WTC11 (cell line): ENCODE measurements at regions not wholly inside any gene's neighbourhood (a gene's known extent, or its start where the extent isn't known, plus 50 kb on each side); places are given as distances from the start of the nearest gene placed in this dataset.

Experiments
- ATAC-seq: fragments of 200-7000 bp; cut with Tn5 transposase; 2 replicates; pipeline ENCODE4 v1.10.0; 2021; ENCODE audit warnings: mild to moderate bottlenecking, moderate library complexity
- CTCF ChIA-PET: fragments of 300-600 bp; sonication (Branson Sonifier 250); formaldehyde crosslinking; loops from one replicate; lab custom pipeline; 2021; ENCODE audit warnings: antibody characterized with exemption; lab: Charles Lee
- POLR2A ChIA-PET: fragments of 350-600 bp; sonication (Branson Sonifier 250); formaldehyde crosslinking; loops from one replicate; lab custom pipeline; 2021; ENCODE audit warnings: antibody characterized with exemption; lab: Charles Lee
- DNase-seq: peaks from one replicate; pipeline ENCODE4 v3.0.0; 2021; ENCODE audit warnings: low spot score
- H3K27ac Mint-ChIP-seq: 2 replicates; pipeline ENCODE4 v1.8.0; 2021; ENCODE audit warnings: mixed read lengths
- H3K27me3 Mint-ChIP-seq: 2 replicates; pipeline ENCODE4 v1.8.0; 2021; ENCODE audit warnings: low read depth, mild to moderate bottlenecking, moderate library complexity, mixed read lengths
- H3K36me3 Mint-ChIP-seq: 2 replicates; pipeline ENCODE4 v1.8.0; 2021; ENCODE audit warnings: mixed read lengths
- H3K4me1 Mint-ChIP-seq: 2 replicates; pipeline ENCODE4 v1.8.0; 2022; ENCODE audit warnings: mixed read lengths
- H3K4me3 Mint-ChIP-seq: 2 replicates; pipeline ENCODE4 v1.8.0; 2021; ENCODE audit warnings: mild to moderate bottlenecking, moderate library complexity, mixed read lengths
- H3K9me3 Mint-ChIP-seq: 2 replicates; pipeline ENCODE4 v1.8.0; 2021; ENCODE audit warnings: mixed read lengths
- ATF3 ChIP-seq: sonication (generic); formaldehyde crosslinking; conservative IDR thresholded peaks from 2 replicates; pipeline ENCODE4 v1.8.1; 2022; ENCODE audit warnings: mild to moderate bottlenecking, missing genetic modification reagents
- ATF6 ChIP-seq: sonication (generic); formaldehyde crosslinking; IDR thresholded peaks from 2 replicates; pipeline ENCODE4 v1.8.1; 2023; ENCODE audit warnings: mild to moderate bottlenecking, missing genetic modification reagents
- E2F5 ChIP-seq: sonication (generic); formaldehyde crosslinking; IDR thresholded peaks from 2 replicates; pipeline ENCODE4 v1.8.1; 2022; ENCODE audit warnings: mild to moderate bottlenecking, moderate library complexity, missing genetic modification reagents
- ELF4 ChIP-seq: sonication (generic); formaldehyde crosslinking; IDR thresholded peaks from 2 replicates; pipeline ENCODE4 v1.8.1; 2022; ENCODE audit warnings: low read depth, mild to moderate bottlenecking, moderate library complexity, missing genetic modification reagents
- FOXJ3 ChIP-seq: sonication (generic); formaldehyde crosslinking; IDR thresholded peaks from 2 replicates; pipeline ENCODE4 v1.9.0; 2021; ENCODE audit warnings: missing genetic modification reagents, mild to moderate bottlenecking, borderline replicate concordance
- FOXK1 ChIP-seq: sonication (generic); formaldehyde crosslinking; IDR thresholded peaks from 2 replicates; pipeline ENCODE4 v1.8.0; 2022; ENCODE audit warnings: mild to moderate bottlenecking, moderate library complexity, missing genetic modification reagents
- FOXP1 ChIP-seq: sonication (generic); formaldehyde crosslinking; IDR thresholded peaks from 2 replicates; pipeline ENCODE4 v1.8.0; 2022; ENCODE audit warnings: missing genetic modification reagents, mild to moderate bottlenecking, moderate library complexity, borderline replicate concordance
- GRHL2 ChIP-seq: fragments of 250-450 bp; sonication (Bioruptor Pico); IDR thresholded peaks from 2 replicates; pipeline ENCODE4 v1.8.0; 2022; ENCODE audit warnings: mild to moderate bottlenecking, moderate library complexity; ENCODE audit not compliant: insufficient replicate concordance, severe bottlenecking
- GTF2I ChIP-seq: fragments of 250-450 bp; sonication (Bioruptor Pico); conservative IDR thresholded peaks from 2 replicates; pipeline ENCODE4 v1.4.0; 2021; ENCODE audit warnings: mild to moderate bottlenecking
- IRF2 ChIP-seq: sonication (generic); formaldehyde crosslinking; IDR thresholded peaks from 2 replicates; pipeline ENCODE4 v1.8.0; 2022; ENCODE audit warnings: low read depth, missing genetic modification reagents, borderline replicate concordance
- JAZF1 ChIP-seq: fragments of 250-450 bp; sonication (Bioruptor Pico); IDR thresholded peaks from 2 replicates; pipeline ENCODE4 v1.9.0; 2021; ENCODE audit warnings: moderate library complexity, mild to moderate bottlenecking, inconsistent platforms
- OVOL2 ChIP-seq: fragments of 250-450 bp; sonication (Bioruptor Pico); IDR thresholded peaks from 2 replicates; pipeline ENCODE4 v1.9.0; 2021; ENCODE audit warnings: mild to moderate bottlenecking, borderline replicate concordance
- PRDM15 ChIP-seq: sonication (generic); formaldehyde crosslinking; IDR thresholded peaks from 2 replicates; pipeline ENCODE4 v1.8.0; 2022; ENCODE audit warnings: missing genetic modification reagents
- SMAD4 ChIP-seq: sonication (generic); formaldehyde crosslinking; IDR thresholded peaks from 2 replicates; pipeline ENCODE4 v1.8.0; 2022; ENCODE audit warnings: mild to moderate bottlenecking, missing genetic modification reagents
- TEAD4 ChIP-seq: sonication (generic); formaldehyde crosslinking; IDR thresholded peaks from 2 replicates; pipeline ENCODE4 v1.8.0; 2022; ENCODE audit warnings: mild to moderate bottlenecking, missing genetic modification reagents
- USF2 ChIP-seq: sonication (generic); formaldehyde crosslinking; IDR thresholded peaks from 2 replicates; pipeline ENCODE4 v1.8.1; 2023; ENCODE audit warnings: mild to moderate bottlenecking, missing genetic modification reagents, moderate library complexity
- ZNF121 ChIP-seq: sonication (generic); formaldehyde crosslinking; IDR thresholded peaks from 2 replicates; pipeline ENCODE4 v1.8.0; 2023; ENCODE audit warnings: missing genetic modification reagents
- ZNF219 ChIP-seq: sonication (generic); formaldehyde crosslinking; IDR thresholded peaks from 2 replicates; pipeline ENCODE4 v1.8.0; 2023; ENCODE audit warnings: missing genetic modification reagents, mild to moderate bottlenecking, borderline replicate concordance
- ZNF396 ChIP-seq: fragments of 250-450 bp; sonication (Bioruptor Pico); IDR thresholded peaks from 2 replicates; pipeline ENCODE4 v1.8.0; 2021; ENCODE audit warnings: mild to moderate bottlenecking, moderate library complexity, borderline replicate concordance
- ZNF416 ChIP-seq: fragments of 250-450 bp; sonication (Bioruptor Pico); IDR thresholded peaks from 2 replicates; pipeline ENCODE4 v1.9.0; 2021; ENCODE audit warnings: mild to moderate bottlenecking, inconsistent platforms
- TF ChIP-seq, protein P1 (sequence below): sonication (generic); formaldehyde crosslinking; IDR thresholded peaks from 2 replicates; pipeline ENCODE4 v1.8.1; 2022; ENCODE audit warnings: low read depth, mild to moderate bottlenecking, moderate library complexity, missing genetic modification reagents, borderline replicate concordance
- TF ChIP-seq, protein P2 (sequence below): sonication (generic); formaldehyde crosslinking; IDR thresholded peaks from 2 replicates; pipeline ENCODE4 v1.8.1; 2023; ENCODE audit warnings: mild to moderate bottlenecking, moderate library complexity, missing genetic modification reagents
- TF ChIP-seq, protein P3 (sequence below): sonication (generic); formaldehyde crosslinking; IDR thresholded peaks from 2 replicates; pipeline ENCODE4 v1.8.0; 2023; ENCODE audit warnings: missing genetic modification reagents

DNA sequence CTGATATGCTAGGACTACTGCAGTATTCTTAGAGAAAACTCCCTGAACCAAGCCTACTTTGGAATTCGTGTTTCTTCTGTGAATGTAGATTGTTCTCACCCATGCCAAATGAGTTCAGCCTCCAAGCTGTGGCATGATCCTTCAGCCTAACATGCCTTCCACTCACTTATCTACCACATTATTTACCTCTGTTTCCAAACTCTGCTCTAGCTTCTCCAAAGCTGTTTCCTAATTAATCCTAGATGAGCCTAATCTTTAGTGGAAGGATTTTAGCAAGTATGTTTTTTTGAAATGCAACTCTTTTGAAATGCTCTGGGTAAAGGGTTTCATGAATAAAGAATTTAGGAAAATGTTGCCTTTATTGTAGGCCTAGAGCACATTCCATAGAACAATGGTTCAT lies 152.9 kb upstream of the MMADHC start:
- Mint-ChIP-seq H3K27ac (no peak overlapping the region), H3K36me3 (peaks cover 13% of the 10 kb centered on the region), H3K4me3 (no peak overlapping the region), H3K9me3 (peaks cover 14% of the 10 kb centered on the region), H3K27me3 (no peaks in the 10 kb centered on the region), H3K4me1 (peaks cover 14% of the 10 kb centered on the region)
- TF ChIP-seq, protein P1, sequence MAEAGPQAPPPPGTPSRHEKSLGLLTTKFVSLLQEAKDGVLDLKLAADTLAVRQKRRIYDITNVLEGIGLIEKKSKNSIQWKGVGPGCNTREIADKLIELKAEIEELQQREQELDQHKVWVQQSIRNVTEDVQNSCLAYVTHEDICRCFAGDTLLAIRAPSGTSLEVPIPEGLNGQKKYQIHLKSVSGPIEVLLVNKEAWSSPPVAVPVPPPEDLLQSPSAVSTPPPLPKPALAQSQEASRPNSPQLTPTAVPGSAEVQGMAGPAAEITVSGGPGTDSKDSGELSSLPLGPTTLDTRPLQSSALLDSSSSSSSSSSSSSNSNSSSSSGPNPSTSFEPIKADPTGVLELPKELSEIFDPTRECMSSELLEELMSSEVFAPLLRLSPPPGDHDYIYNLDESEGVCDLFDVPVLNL (CRISPR knock-in tag): no peak
- TF ChIP-seq E2F5 (no peak), ZNF121 (CRISPR knock-in tag) (no peak), ATF3 (no peak), USF2 (CRISPR knock-in tag) (no peak), FOXP1 (CRISPR knock-in tag) (no peak), PRDM15 (no peak), GTF2I (CRISPR knock-in tag) (no peak), JAZF1 (CRISPR knock-in tag) (no peak), TEAD4 (CRISPR knock-in tag) (no peak), ZNF219 (CRISPR knock-in tag) (no peak), GRHL2 (no peak), IRF2 (CRISPR knock-in tag) (no peak), ZNF416 (no peak), FOXK1 (CRISPR knock-in tag) (no peak)
- TF ChIP-seq, protein P2, sequence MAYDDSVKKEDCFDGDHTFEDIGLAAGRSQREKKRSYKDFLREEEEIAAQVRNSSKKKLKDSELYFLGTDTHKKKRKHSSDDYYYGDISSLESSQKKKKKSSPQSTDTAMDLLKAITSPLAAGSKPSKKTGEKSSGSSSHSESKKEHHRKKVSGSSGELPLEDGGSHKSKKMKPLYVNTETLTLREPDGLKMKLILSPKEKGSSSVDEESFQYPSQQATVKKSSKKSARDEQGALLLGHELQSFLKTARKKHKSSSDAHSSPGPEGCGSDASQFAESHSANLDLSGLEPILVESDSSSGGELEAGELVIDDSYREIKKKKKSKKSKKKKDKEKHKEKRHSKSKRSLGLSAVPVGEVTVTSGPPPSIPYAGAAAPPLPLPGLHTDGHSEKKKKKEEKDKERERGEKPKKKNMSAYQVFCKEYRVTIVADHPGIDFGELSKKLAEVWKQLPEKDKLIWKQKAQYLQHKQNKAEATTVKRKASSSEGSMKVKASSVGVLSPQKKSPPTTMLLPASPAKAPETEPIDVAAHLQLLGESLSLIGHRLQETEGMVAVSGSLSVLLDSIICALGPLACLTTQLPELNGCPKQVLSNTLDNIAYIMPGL (CRISPR knock-in tag): no peak
- ChIA-PET CTCF (no interaction called here), POLR2A (no interaction called here)
- no peak for ATAC-seq
- DNase-seq: no peak

GRCh38 chr2:149739883-149740265 lies 152.3 kb upstream of the MMADHC start:
- DNase-seq: no peak
- no peak for ATAC-seq
- Mint-ChIP-seq H3K36me3 (peaks cover 15% of the 10 kb centered on the region), H3K9me3 (peaks cover 17% of the 10 kb centered on the region), H3K4me1 (peaks cover 14% of the 10 kb centered on the region), H3K27ac (no peak overlapping the region), H3K4me3 (no peak overlapping the region), H3K27me3 (no peaks in the 10 kb centered on the region)
- CTCF ChIA-PET: no interaction called here
- POLR2A ChIA-PET: no interaction called here
- TF ChIP-seq ELF4 (CRISPR knock-in tag) (no peak), ATF6 (CRISPR knock-in tag) (no peak), FOXJ3 (CRISPR knock-in tag) (no peak), ZNF396 (CRISPR knock-in tag) (no peak), OVOL2 (CRISPR knock-in tag) (no peak), SMAD4 (no peak), ATF3 (no peak)
- TF ChIP-seq, protein P3, sequence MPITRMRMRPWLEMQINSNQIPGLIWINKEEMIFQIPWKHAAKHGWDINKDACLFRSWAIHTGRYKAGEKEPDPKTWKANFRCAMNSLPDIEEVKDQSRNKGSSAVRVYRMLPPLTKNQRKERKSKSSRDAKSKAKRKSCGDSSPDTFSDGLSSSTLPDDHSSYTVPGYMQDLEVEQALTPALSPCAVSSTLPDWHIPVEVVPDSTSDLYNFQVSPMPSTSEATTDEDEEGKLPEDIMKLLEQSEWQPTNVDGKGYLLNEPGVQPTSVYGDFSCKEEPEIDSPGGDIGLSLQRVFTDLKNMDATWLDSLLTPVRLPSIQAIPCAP (CRISPR knock-in tag): no peak
- TF ChIP-seq, protein P2 (CRISPR knock-in tag): no peak
